HL-60 (cell line): ENCODE measurements at regions not wholly inside any gene's neighbourhood (a gene's known extent, or its start where the extent isn't known, plus 50 kb on each side); places are given as distances from the start of the nearest gene placed in this dataset.

Experiments used
- GABPA ChIP-seq: IDR thresholded peaks from 2 replicates; pipeline ENCODE4 v1.6.1; 2012; ENCODE audit warnings: low read depth
- POLR2AphosphoS5 ChIP-seq: IDR thresholded peaks from 2 replicates; pipeline ENCODE4 v1.6.1; 2012; ENCODE audit warnings: low read depth
- TF ChIP-seq, protein P1 (sequence below): IDR thresholded peaks from one replicate; pipeline ENCODE4 v1.5.1; 2011; ENCODE audit warnings: low read length, control low read depth, inconsistent platforms; ENCODE audit not compliant: insufficient read depth

DNA sequence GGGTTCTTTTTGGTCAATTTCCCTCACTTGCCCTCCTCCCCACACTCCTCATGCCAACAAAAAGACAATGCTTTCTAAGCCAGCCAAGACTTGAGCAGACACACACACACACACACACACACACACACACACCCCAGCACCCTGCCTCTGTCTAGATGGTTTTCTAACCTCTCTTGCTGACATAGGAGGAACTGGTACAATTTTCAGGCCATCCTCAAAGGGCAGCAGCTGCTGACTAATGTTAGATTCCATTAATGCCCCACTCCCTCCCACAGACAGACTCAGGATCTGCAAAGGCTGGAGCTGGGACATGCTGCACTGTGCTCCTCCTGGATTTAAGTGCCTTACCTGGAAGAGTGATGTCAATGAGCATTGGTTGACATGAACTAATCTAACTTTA is 438.4 kb downstream of the OCA2 start:
- TF ChIP-seq, protein P1, sequence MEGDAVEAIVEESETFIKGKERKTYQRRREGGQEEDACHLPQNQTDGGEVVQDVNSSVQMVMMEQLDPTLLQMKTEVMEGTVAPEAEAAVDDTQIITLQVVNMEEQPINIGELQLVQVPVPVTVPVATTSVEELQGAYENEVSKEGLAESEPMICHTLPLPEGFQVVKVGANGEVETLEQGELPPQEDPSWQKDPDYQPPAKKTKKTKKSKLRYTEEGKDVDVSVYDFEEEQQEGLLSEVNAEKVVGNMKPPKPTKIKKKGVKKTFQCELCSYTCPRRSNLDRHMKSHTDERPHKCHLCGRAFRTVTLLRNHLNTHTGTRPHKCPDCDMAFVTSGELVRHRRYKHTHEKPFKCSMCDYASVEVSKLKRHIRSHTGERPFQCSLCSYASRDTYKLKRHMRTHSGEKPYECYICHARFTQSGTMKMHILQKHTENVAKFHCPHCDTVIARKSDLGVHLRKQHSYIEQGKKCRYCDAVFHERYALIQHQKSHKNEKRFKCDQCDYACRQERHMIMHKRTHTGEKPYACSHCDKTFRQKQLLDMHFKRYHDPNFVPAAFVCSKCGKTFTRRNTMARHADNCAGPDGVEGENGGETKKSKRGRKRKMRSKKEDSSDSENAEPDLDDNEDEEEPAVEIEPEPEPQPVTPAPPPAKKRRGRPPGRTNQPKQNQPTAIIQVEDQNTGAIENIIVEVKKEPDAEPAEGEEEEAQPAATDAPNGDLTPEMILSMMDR = no peak
- no peak for TF ChIP-seq GABPA
- no peak for TF ChIP-seq POLR2AphosphoS5
